ENCODE measurements at regions not wholly inside any gene's neighbourhood (a gene's known extent, or its start where the extent isn't known, plus 50 kb on each side); places are given as distances from the start of the nearest gene placed in this dataset.

- TF ChIP-seq, protein P1, sequence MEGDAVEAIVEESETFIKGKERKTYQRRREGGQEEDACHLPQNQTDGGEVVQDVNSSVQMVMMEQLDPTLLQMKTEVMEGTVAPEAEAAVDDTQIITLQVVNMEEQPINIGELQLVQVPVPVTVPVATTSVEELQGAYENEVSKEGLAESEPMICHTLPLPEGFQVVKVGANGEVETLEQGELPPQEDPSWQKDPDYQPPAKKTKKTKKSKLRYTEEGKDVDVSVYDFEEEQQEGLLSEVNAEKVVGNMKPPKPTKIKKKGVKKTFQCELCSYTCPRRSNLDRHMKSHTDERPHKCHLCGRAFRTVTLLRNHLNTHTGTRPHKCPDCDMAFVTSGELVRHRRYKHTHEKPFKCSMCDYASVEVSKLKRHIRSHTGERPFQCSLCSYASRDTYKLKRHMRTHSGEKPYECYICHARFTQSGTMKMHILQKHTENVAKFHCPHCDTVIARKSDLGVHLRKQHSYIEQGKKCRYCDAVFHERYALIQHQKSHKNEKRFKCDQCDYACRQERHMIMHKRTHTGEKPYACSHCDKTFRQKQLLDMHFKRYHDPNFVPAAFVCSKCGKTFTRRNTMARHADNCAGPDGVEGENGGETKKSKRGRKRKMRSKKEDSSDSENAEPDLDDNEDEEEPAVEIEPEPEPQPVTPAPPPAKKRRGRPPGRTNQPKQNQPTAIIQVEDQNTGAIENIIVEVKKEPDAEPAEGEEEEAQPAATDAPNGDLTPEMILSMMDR (IDR thresholded peaks at IDR 0.05; ENCODE audit: poor library complexity, severe bottlenecking): no peak
- TF ChIP-seq EZH2 (IDR thresholded peaks at IDR 0.05; ENCODE audit: borderline replicate concordance, insufficient read depth, low read length, poor library complexity, severe bottlenecking) (no peak), RAD21 (conservative IDR thresholded peaks at IDR 0.05) (no peak), TAF1 (IDR thresholded peaks at IDR 0.05; ENCODE audit: low read depth) (no peak), EP300 (conservative IDR thresholded peaks at IDR 0.05; ENCODE audit: poor library complexity, severe bottlenecking) (peak; percentile 46), REST (IDR thresholded peaks at IDR 0.05; ENCODE audit: borderline replicate concordance) (no peak), POLR2AphosphoS5 (IDR thresholded peaks at IDR 0.05) (no peak)
Measured at GRCh38 chr2:58914733-58915505, 673.8 kb upstream of the FANCL start.
